ENCODE measurements at regions not wholly inside any gene's neighbourhood (a gene's known extent, or its start where the extent isn't known, plus 50 kb on each side); places are given as distances from the start of the nearest gene placed in this dataset.

DNA sequence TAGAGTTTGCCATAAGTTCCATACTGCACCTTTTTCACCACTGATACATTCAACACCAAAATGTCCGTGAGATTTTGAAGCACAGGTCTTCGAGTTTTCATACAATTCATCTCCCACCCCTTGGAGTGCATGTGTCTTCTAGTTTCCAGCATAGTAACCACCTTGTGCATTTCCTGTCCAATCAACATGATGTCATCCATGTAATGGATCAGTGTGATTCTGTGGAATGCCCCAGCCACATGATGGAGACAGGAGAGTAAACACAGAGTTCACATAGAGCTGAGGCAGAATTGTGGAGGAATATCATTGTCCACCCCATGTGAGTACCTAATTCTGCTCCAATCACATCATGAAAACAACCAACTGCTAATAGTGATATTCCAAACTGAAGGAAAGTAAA lies 441.5 kb upstream of the CDH6 start:
- DNase-seq (ENCODE audit: low read depth, low spot score) (no peak), FAIRE-seq (no peak)
- no peaks in the 10 kb centered on the region for H3K4me1 ChIP-seq (ENCODE audit: control insufficient read depth, extremely low read depth, insufficient read depth, low read length)
- H3K9me3 ChIP-seq (replicated peaks; ENCODE audit: control insufficient read depth, insufficient read depth, low read length): peaks cover 1% of the 10 kb centered on the region
- no peaks in the 10 kb centered on the region for H3K27me3 ChIP-seq (ENCODE audit: control insufficient read depth in 2 of 2, insufficient read depth in 2 of 2, low read length in 2 of 2)
- POLR2A ChIA-PET: no interaction called here
- no peaks in the 10 kb centered on the region for H3K9me1 ChIP-seq (replicated peaks; ENCODE audit: control insufficient read depth, extremely low read depth, insufficient read depth, low read length)
- no peak overlapping the region for H3K4me3 ChIP-seq (replicated peaks in 1 of 3; ENCODE audit: insufficient read depth in 1 of 3, low read depth in 1 of 3, low read length in 3 of 3)
- H3K79me2 ChIP-seq (ENCODE audit: control insufficient read depth, insufficient read depth, low read length): no peaks in the 10 kb centered on the region
- dilution Hi-C loops (cut with MboI; ENCODE audit: extremely low pct_ligation_motif_present, low sequenced_read_pairs) (no loop called here), intact Hi-C loops (cut with micrococcal nuclease) (no loop called here)
- H3K4me2 ChIP-seq (ENCODE audit: insufficient read depth, low read length): no peak overlapping the region
- no peaks in the 10 kb centered on the region for H4K20me1 ChIP-seq (replicated peaks; ENCODE audit: control insufficient read depth, extremely low read depth, insufficient read depth, low read length)
- BruUV-seq (replicated peaks): no TSS peak
- H3K27ac ChIP-seq (ENCODE audit: insufficient read depth, low read depth, low read length): no peak overlapping the region
- TF ChIP-seq GATA2 (IDR thresholded peaks at IDR 0.05; ENCODE audit: insufficient read depth, insufficient read length, low read depth, low read length) (no peak), JUN (IDR thresholded peaks at IDR 0.05; ENCODE audit: borderline replicate concordance, insufficient read depth, insufficient read length, low read depth) (no peak), POLR2A (IDR thresholded peaks at IDR 0.05; ENCODE audit: low read depth, low read length) (no peak), MYC (IDR thresholded peaks at IDR 0.05; ENCODE audit: low read depth, low read length) (no peak), EZH2 (IDR thresholded peaks at IDR 0.05; ENCODE audit: borderline replicate concordance, low read depth, low read length, severe bottlenecking) (no peak), POLR2AphosphoS5 (IDR thresholded peaks at IDR 0.05; ENCODE audit: insufficient read depth, low read depth, low read length) (no peak), FOS (IDR thresholded peaks at IDR 0.05; ENCODE audit: borderline replicate concordance, insufficient read depth, low read length) (no peak)
- TF ChIP-seq, protein P1, sequence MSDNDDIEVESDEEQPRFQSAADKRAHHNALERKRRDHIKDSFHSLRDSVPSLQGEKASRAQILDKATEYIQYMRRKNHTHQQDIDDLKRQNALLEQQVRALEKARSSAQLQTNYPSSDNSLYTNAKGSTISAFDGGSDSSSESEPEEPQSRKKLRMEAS (IDR thresholded peaks at IDR 0.05; ENCODE audit: insufficient read depth, insufficient read length): no peak
- TF ChIP-seq, protein P2, sequence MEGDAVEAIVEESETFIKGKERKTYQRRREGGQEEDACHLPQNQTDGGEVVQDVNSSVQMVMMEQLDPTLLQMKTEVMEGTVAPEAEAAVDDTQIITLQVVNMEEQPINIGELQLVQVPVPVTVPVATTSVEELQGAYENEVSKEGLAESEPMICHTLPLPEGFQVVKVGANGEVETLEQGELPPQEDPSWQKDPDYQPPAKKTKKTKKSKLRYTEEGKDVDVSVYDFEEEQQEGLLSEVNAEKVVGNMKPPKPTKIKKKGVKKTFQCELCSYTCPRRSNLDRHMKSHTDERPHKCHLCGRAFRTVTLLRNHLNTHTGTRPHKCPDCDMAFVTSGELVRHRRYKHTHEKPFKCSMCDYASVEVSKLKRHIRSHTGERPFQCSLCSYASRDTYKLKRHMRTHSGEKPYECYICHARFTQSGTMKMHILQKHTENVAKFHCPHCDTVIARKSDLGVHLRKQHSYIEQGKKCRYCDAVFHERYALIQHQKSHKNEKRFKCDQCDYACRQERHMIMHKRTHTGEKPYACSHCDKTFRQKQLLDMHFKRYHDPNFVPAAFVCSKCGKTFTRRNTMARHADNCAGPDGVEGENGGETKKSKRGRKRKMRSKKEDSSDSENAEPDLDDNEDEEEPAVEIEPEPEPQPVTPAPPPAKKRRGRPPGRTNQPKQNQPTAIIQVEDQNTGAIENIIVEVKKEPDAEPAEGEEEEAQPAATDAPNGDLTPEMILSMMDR (IDR thresholded peaks at IDR 0.05; ENCODE audit: extremely low read depth in 1 of 2, insufficient read depth in 1 of 2, low read depth in 1 of 2, low read length in 2 of 2): no peak
- no peak overlapping the region for H2AFZ ChIP-seq (ENCODE audit: low read depth, low read length)
- no peaks in the 10 kb centered on the region for H3K36me3 ChIP-seq (ENCODE audit: control insufficient read depth in 2 of 2, extremely low read depth in 1 of 2, insufficient read depth in 2 of 2, low read length in 2 of 2)
- no peak overlapping the region for H3K9ac ChIP-seq (replicated peaks; ENCODE audit: extremely low read depth, insufficient read depth, low read length)
- CTCF ChIA-PET: no interaction called here

All from endothelial cell of umbilical vein (primary cell).